SIG-M5 treated with dmso at 0.1 percent for 504 hours (cell line): ENCODE measurements at regions not wholly inside any gene's neighbourhood (a gene's known extent, or its start where the extent isn't known, plus 50 kb on each side); places are given as distances from the start of the nearest gene placed in this dataset.
"Not testable (repeated sequence)": the region's sequence is repeated elsewhere in the genome, so short reads cannot be mapped to it uniquely, and the experiment has no call there.

Source experiments
- DNase-seq: peaks from one replicate; lab custom pipeline; 2025; ENCODE audit not compliant: unreplicated experiment; lab: John Stamatoyannopoulos, UW

DNA sequence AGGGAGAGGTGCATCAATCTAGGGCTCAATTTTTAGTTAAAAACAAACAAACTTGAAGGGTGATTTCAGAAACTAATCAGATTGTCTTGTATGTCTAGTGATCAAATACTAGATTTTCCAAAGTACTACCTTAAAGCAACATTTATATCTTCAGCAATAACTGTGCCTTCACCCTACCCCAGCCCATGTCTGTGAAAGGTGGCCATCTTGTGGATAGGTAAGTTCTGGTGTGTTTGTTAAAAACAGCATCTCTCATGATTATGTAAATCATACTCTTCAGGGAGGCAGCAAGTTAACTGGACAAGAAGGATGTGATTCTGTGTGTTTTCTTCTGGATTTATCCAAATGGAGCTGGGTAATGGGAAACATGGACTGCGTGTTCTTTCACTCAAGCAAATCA lies 81.4 kb upstream of the ACSL1 start:
- no peak for DNase-seq

DNA sequence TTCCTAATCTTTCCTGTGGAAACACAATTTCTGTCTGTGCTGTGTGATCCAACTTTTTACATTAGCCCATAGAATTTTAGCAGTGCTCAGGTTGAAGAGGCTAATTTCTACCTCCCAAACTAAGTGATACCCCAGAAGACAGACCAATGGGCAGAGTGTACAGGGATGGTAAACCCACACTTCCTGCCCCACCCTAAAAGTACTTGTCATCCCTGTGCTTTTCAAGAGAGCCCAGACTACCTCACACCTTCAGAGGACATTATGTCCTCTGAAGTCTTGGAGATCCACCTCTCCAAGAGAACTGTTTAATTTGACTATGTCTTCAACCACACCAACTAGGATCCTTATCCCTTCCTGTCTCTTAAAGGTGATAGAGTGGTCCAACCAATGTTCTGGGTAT lies 82.0 kb upstream of the ACSL1 start:
- no peak for DNase-seq

DNA sequence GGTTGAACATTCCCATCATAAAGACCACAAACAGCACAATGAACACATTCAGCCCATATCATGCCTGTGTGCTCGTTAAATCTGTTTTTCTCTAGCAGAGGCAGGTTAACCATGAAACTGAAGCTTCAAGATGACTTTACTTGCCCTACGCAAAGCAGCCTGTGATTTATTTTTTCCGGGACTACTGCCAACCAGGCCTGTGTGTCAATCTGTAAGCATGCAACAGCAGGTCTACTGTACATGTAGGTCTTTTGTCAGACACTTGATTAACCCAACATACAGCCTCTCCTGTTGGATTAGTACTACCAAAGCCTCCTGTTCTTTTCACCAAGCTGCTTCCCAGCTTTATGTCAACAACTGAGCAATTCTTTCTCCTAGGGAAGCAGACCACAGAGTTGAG lies 85.5 kb upstream of the ACSL1 start:
- DNase-seq: no peak

DNA sequence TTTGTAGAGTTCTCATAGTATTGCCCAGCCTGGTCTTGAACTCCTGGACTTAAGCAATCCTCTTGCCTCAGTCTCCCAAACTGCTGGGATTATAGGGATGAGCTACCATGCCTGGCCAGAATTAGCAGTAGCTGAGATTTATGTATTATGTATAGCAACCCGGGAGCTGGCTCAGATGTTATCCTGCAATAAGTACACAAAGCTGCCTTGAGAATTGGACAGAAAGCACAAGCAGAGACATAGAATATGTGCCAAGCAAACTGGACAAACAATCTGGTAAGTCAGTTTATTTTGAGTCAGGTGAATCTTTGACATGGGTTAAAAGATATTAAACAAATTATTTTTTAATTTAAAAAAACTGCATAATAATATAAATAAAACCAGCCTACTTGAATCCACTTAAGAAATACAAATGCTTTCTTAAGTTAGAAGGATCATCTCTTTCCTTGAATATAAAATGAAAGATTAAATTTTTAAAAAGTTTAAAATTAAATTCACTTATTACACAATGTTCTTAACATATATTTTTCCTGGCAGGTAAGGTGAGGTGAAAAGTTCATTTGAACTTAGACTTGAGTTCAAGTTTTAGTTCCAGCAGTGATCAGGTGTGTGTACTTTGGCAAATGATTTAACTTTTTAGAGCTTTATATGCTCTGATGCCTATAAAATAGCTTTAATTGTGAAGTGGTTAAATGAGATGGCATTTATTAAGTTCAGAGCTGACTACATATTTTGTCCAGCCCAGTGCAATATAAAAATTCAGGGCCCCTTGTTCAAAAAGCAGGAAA lies 87.8 kb upstream of the ACSL1 start:
- DNase-seq: no peak

DNA sequence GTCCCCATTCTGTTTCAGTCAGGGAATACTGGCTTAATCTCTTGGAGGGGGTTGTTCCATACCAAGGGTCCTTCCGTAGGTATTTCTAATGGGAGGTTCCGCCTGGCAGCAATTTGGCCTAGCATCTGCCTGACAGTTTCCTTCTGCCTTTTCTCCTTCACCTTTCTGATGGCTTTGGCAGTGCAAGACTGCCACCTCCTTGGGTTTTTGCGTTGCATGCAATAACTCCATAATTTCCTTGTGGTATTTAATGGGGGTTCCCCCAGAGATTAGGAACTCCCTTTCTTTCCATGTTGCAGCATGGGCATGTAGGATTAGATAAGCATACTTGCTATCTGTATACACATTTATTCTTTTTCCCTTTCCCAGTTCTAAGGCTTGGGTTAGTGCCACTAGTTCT lies 93.0 kb upstream of the ACSL1 start:
- not testable (repeated sequence) for DNase-seq

DNA sequence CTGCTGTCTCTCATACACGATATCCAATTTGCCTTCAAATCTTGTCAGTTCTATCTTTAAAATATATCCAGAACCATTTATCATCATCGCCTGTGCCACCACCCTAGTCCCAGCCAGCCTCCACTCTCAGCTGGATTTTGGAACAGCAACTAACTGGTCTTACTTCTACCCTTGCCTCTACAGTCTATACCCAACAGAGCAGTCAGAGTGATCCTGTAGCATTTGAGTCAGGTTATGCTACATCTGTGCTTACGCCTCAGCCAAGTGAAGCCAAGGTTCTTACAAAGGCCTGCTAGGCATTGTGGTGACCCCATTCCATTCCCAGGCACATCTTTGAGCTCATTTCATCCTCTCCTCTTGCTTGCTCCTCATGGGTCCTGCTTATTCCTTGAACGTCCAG lies 95.7 kb upstream of the ACSL1 start:
- DNase-seq: no peak

DNA sequence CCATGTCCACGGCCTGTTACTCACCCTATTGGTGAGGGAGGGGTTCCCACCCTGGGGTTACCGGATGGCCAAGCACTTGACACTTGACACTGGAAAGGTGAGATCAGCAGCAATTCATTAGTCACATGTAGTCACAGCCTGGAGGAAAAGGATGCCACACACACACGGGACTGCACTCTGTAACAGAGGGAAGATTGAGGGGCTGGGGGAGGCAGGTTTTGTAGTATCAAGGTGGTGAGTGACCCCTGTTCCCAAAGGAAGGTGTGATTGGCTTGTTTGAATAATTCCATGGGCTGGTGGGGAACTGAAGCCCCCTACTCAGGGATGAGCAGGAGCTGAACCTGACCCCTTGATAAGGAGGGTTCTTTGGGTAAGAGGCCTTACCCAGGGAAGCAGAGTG lies 96.0 kb upstream of the HELT start:
- DNase-seq: no peak

DNA sequence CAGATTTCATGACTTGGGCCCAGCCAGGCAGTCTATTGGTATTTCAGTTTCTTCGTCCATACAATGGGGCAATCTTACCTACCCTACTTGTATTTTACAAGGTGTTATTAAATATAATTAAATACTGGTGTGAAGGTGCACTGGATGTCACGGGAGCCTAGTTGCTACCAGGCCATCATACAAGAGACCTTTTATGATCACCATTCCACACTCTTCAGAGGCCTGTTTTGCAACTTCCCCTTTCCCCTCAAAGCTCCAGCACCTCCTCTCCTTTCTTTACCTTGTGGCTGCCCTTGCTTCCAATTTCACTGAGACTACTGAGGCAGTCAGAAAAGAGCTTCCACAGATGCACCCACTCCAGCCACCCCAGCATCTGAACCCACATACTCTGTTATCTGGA lies 93.8 kb upstream of the HELT start:
- peak; percentile 43 for DNase-seq

DNA sequence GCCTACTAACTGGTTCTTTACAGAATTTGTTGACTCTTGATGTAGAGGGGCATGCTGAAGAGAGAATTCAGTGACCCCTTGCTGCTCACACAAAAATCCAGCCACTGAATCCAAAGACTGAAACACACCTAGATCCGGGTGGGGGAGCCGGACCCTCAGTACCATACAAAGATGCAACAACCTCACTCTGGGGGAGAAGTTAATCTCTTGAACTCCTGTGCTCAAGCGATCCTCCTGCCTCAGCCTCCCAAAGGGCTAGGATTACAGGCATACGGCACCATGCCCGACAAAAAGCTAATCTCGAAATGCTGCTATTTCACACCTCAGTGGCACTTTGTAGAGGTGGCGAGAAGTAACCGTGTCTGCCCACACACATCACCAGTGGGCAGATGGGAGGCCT lies 88.8 kb upstream of the HELT start:
- DNase-seq: no peak

DNA sequence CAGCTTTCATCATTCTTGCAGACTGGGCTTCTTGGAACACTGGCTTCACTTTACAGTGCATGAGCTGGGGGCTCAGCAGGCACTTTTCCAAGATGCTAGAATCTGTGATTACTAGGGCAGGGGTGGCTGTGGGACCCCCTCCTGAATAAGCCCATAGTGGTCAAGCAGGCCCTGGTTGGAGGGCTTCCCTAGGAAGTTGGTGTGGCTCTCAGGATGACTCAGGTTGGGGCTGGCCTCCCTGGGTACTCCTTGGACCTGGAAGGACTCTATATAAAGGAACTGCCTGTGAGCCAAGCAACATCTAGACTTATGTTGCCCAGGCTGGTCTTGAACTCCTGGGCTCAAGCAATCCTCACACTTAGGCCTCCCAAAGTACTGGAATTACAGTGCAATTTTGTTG lies 88.3 kb upstream of the HELT start:
- DNase-seq: no peak

DNA sequence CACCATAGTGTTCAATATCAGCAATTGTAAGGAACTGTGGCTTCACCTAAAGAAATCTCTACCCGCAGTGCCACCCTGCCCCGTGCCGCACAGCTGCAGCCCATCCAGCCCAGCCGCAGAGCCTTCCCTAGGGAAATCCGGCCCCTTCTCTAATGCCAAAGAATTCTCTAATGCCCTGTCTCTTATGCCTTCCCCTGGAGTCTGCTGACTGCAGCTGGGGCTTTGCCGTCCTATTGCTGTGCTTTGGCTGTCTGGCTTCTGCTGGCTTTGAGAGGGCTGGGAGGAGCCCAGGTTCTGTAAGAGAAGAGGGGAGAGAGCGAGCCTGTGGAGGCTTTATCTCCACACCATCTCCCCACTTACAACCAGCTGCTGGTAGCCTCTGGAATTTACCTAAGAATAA lies 85.9 kb upstream of the HELT start:
- DNase-seq: no peak

DNA sequence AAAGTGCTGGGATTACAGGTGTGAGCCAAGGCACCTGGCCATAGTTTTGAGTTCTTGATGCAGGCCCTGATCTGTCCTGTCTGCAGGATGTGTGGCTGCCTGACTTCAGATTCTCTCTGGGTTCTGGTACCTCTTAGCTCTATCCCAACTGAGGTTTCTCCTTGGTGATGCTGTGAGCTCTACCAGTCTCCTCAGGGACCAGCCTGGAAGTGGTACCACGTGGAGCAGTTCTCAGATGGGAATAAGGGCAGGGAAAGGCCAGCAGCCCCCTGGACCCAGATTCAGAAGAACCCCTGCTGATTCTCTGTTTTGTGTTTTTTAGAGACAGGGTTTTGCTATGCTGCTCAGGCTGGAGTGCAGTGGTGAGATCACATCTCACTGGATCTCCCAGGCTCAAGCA lies 85.0 kb upstream of the HELT start:
- no peak for DNase-seq

DNA sequence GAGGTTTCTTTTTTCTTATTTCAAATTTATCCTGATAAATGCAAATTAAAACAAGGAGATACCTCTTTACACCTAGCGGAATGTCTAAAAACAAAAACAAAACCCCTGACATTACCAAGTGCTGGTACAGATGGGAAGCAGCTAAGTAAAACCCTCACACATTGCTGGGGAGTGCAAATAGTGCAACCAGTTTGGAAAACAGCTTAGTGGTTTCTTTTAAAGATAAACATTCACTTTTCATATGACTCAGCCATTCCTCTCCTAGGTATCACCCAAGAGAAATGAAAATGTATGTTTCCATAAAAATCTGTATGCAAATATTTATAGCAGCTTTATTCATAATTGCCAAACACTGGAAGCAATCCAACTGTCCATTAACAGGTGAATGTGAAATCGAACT lies 84.1 kb upstream of the HELT start:
- DNase-seq: no peak

DNA sequence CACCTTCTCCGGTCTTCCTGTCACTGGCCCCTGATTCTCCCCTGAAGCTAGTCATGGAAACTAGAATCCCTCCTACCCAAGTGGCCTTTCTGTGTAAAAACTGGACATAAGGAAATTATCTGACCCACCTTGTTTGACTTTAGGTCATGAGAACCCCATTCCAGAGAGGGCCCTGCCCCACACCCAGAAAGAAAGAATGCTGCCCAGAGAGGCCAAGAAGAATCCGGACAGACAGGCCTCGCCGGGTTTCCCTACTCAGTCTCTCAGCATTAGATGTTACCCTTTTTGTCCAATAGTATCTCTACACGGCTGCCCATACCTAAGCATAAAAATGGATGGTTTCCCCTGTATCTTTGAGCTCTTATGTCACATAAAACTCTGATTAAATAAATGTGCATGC lies 83.3 kb upstream of the HELT start:
- DNase-seq: no peak

DNA sequence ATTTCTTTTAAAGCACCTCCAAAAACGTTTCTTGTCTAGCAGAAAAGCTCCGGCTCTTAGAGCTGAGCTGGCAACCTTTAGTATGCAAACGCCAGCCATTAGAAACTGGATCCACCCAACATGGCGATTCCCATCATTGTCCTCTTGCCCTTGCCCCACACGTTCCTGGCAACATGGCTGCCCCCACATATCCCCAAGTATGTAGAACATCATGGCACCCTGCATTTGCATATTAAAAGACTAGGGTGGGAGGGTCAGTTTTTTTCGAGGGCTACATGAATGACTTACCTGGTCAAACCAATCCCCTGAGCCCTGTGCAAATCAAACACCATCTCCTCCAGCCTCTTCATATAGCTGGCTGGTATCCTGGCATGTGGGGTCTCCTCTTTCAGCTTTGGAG lies 82.2 kb upstream of the HELT start:
- DNase-seq: no peak

DNA sequence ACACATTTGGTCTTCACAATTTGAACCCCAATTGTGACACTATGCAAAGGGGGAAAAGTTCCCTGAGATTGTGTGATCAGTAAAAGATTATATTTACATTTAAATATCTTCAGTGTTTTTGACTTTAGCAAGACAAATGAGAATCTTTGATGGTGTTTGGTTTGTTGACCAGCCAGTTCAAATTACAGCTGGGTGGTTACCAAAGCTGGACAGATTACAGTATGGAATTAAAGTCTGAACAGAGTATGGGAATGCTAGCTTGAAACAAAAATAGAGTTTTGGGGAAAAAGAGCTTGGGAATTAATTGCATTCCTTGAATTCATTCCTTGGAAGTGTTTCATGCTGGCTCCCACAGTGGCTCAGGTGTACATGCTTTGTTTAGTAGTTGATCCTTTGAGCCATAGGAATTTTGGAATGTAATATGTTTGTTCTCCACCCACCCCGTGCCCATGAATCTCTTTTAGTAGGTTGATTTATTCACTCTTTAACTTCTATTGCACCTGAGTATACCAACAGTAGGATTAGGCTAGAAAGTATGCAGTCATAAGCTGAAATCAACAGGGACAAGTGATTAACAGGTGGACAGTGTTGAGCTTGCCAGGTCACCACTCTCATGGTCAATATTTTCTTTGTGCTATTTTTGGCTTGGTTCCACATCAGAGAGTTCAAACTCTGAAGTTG lies 81.1 kb upstream of the HELT start:
- no peak for DNase-seq

DNA sequence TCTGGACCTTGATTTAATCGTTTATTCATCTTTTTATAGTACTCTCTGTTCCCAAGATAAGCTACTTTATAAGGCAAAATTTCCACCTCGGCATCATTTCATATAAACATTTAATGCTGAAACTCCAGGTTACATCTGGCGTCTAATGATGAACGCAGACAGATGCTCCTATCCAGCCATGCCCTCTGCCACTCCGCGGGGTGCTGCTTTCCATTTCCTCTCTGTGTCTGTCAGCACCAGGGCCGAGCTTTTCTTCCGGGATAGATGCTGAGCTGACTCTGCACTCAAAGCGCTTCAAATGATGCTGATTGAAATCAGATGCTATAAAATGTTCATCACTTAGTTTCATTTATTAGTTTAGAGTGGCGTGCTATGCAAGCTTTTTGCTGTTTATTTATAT lies 80.5 kb upstream of the HELT start:
- no peak for DNase-seq

DNA sequence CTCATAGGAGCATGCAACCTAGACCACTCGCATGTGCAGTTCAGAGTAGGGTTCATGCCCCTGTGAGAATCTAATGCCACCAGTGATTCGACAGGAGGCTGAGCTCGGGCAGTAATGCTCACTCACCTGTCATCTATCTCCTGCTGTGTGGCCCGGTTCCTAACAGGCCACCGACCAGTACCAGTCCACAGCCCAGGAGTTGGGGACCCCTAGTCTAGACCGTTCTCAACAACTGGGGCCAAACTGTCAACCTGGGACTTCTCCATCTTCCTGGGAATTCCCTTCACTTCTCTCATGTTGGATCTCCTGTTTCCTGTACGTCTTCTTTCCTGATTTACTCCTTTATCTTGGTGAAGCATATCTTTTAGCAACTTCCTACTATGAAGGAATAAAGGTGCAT lies 79.4 kb upstream of the HELT start:
- DNase-seq: no peak

DNA sequence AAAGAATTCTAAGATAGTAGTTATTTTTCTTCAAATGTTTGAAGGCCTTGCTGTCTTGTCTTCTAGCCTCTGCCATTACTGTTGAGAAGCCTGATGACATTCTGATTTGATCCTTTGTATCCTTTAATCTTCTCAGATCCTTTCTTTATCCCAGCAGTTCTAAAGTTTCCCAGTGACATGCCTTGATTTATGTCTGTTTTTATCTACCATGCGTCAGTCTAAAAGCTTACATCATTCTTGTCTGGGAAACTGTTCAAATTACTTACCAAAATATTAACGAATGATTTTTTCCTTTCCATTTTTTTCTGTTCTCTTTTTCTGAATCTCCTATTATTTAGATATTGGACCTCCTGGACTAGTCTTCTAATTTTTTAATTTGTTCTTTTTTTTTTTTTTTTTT lies 78.3 kb upstream of the HELT start:
- DNase-seq: no peak

DNA sequence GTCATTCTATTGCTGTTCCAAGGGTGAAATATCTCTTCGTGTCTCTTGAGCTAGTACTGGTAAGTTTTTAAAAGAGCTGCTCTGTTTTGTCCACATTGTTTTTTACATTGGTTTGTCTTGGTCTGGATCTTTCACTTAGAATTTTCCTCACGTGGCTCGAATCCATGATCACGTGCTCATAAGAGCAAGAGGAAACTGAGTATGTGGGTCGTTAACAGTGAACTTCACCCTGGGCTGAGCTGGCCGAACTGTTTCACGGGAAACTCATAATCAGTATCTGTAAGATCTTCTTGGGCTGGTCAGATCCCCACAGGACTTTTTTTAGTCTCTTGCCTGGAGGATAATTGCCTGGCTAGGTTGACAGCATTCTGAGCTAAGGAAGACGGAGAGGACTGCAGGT lies 77.8 kb upstream of the HELT start:
- DNase-seq: no peak

DNA sequence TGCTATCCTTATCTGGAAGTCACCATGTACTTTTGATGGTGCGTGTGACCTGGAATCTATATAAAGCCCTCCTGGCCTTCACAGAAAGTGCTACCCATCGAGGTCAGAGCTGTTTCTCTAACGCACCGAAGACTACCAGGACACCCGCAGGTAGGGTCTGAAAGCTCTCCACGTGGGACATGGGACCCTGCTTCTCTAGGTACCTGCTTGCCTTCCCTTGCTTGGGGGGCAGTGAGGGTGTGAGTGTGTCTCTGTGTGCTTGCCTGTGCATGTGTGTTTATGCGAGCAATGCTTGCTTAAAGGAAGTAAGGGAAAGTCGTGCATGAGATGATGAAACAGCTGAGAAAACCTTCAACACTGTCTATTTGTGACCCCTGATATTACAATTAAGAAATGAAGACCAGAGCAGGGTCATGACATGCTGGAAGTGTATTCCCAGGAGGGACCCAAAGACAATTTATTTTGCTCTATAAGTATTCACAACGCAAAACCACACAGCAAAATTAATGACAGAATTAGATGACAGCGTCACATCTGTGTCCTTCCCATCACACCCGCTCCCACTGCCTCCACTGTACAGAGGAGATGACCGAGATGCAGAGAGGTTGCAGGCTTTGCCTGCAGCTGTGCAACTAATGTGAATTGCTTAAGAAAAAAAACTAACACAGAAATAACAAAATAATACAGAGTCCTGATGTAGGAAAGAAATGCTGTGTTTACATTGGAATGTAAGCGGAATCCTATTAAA lies 76.4 kb upstream of the HELT start:
- DNase-seq: no peak
